Keratinocyte (primary cell): ENCODE measurements at regions not wholly inside any gene's neighbourhood (a gene's known extent, or its start where the extent isn't known, plus 50 kb on each side); places are given as distances from the start of the nearest gene placed in this dataset.

Source experiments
- DNase-seq: peaks from one replicate; pipeline ENCODE4 v3.0.0-alpha.2; 2011; ENCODE audit warnings: low read depth, missing footprints, low spot score
- FAIRE-seq: peaks from 2 replicates; lab custom pipeline; 2011; peaks lifted over from hg19 to GRCh38; lab: Jason Lieb, UNC
- H2AFZ ChIP-seq: 2 replicates; pipeline ENCODE4 v1.6.0; 2012; ENCODE audit warnings: low read length, control low read depth, inconsistent platforms; ENCODE audit not compliant: control insufficient read depth
- H3K27ac ChIP-seq: 2 replicates; pipeline ENCODE4 v1.5.1; 2011; ENCODE audit warnings: low read length; ENCODE audit not compliant: control insufficient read depth, insufficient read depth
- H3K27me3 ChIP-seq: 3 replicates; pipeline ENCODE4 v1.6.0; 2011; ENCODE audit warnings: low read length; ENCODE audit not compliant: control insufficient read depth, insufficient read depth; ENCODE audit errors: extremely low read depth
- H3K36me3 ChIP-seq, 2 experiments: 2 replicates in 1 of 2; 3 replicates in 1 of 2; pipeline ENCODE4 v1.5.1; 2011; ENCODE audit warnings: low read length in 2 of 2, mild to moderate bottlenecking in 1 of 2; ENCODE audit not compliant: control insufficient read depth in 2 of 2, insufficient read depth in 2 of 2; ENCODE audit errors: extremely low read depth in 1 of 2
- H3K4me1 ChIP-seq: 3 replicates; pipeline ENCODE4 v1.5.1; 2011; ENCODE audit warnings: low read length; ENCODE audit not compliant: control insufficient read depth, insufficient read depth; ENCODE audit errors: extremely low read depth
- H3K4me2 ChIP-seq: 3 replicates; pipeline ENCODE4 v1.6.0; 2011; ENCODE audit warnings: low read depth, low read length; ENCODE audit not compliant: control insufficient read depth, insufficient read depth; ENCODE audit errors: extremely low read depth
- H3K4me3 ChIP-seq, 3 experiments: fragments of 200-600 bp in 1 of 3; sonication (generic) in 1 of 3; 2 replicates in 2 of 3; 3 replicates in 1 of 3; pipeline ENCODE4 v1.5.1; 2011 to 2016; ENCODE audit warnings: low read length in 3 of 3, mild to moderate bottlenecking in 3 of 3, control low read depth in 2 of 3, inconsistent platforms in 1 of 3, low read depth in 1 of 3, mixed read lengths in 1 of 3, mixed run types in 1 of 3, moderate library complexity in 1 of 3; ENCODE audit not compliant: control insufficient read depth in 2 of 3, insufficient read depth in 2 of 3; ENCODE audit errors: extremely low read depth in 1 of 3
- H3K79me2 ChIP-seq: 2 replicates; pipeline ENCODE4 v1.6.0; 2012; ENCODE audit warnings: low read length; ENCODE audit not compliant: control insufficient read depth, insufficient read depth
- H3K9ac ChIP-seq: 3 replicates; pipeline ENCODE4 v1.6.0; 2011; ENCODE audit warnings: low read length; ENCODE audit not compliant: control insufficient read depth, insufficient read depth; ENCODE audit errors: extremely low read depth
- H3K9me1 ChIP-seq: 3 replicates; pipeline ENCODE4 v1.6.0; 2011; ENCODE audit warnings: low read length; ENCODE audit not compliant: control insufficient read depth, insufficient read depth; ENCODE audit errors: extremely low read depth
- H3K9me3 ChIP-seq: 2 replicates; pipeline ENCODE4 v1.5.1; 2012; ENCODE audit warnings: low read depth, low read length; ENCODE audit not compliant: control insufficient read depth
- H4K20me1 ChIP-seq: 3 replicates; pipeline ENCODE4 v1.6.0; 2011; ENCODE audit warnings: low read length; ENCODE audit not compliant: control insufficient read depth, insufficient read depth; ENCODE audit errors: extremely low read depth
- CTCF ChIP-seq, 3 experiments: IDR thresholded peaks in 1 of 3; conservative IDR thresholded peaks in 1 of 3; optimal IDR thresholded peaks in 1 of 3; 2 replicates in 2 of 3; 3 replicates in 1 of 3; pipeline versions ENCODE3 to v1.5.1; 2011; ENCODE audit warnings: low read length in 3 of 3, mild to moderate bottlenecking in 3 of 3, moderate library complexity in 2 of 3, control low read depth in 1 of 3, inconsistent platforms in 1 of 3; ENCODE audit not compliant: insufficient read depth in 2 of 3; ENCODE audit errors: extremely low read depth in 1 of 3
- EZH2 ChIP-seq: IDR thresholded peaks from one replicate; pipeline ENCODE4 v1.6.1; 2012; ENCODE audit warnings: inconsistent platforms, mild to moderate bottlenecking, low read length, moderate library complexity
- dilution Hi-C: fragments of 300-500 bp; cut with MboI; formaldehyde crosslinking; loops from one replicate; pipeline ENCODE4 v1.7.0; 2020; ENCODE audit warnings: low sequenced_read_pairs; ENCODE audit not compliant: extremely low pct_ligation_motif_present

- no peak for FAIRE-seq
- Histone ChIP-seq H3K79me2 (no peaks in the 10 kb centered on the region), H3K36me3 (no peaks in the 10 kb centered on the region), H3K9me3 (no peaks in the 10 kb centered on the region), H2AFZ (no peak overlapping the region), H3K4me2 (no peak overlapping the region), H3K4me1 (no peaks in the 10 kb centered on the region), H3K9me1 (no peaks in the 10 kb centered on the region), H3K27me3 (no peaks in the 10 kb centered on the region), H3K4me3 (no peak overlapping the region), H3K9ac (no peak overlapping the region), H4K20me1 (no peaks in the 10 kb centered on the region), H3K27ac (no peak overlapping the region)
- TF ChIP-seq CTCF (optimal IDR thresholded peaks at IDR 0.05 in 1 of 3, IDR thresholded peaks at IDR 0.05 in 1 of 3, conservative IDR thresholded peaks at IDR 0.05 in 1 of 3; ENCODE audit: extremely low read depth in 1 of 3, insufficient read depth in 2 of 3, low read length in 3 of 3) (no peak), EZH2 (no peak)
- dilution Hi-C loops, result no loop called here
- DNase-seq, result no peak
Observed at GRCh38 chr10:108090476-108091215, 926.1 kb upstream of the SORCS1 start.

GRCh38 chr10:108086502-108086901 is 922.0 kb upstream of the SORCS1 start:
- no peak for TF ChIP-seq EZH2
- no peak for TF ChIP-seq CTCF (optimal IDR thresholded peaks at IDR 0.05 in 1 of 3, IDR thresholded peaks at IDR 0.05 in 1 of 3, conservative IDR thresholded peaks at IDR 0.05 in 1 of 3; ENCODE audit: extremely low read depth in 1 of 3, insufficient read depth in 2 of 3, low read length in 3 of 3)
- no peak overlapping the region for H3K4me3 ChIP-seq
- dilution Hi-C loops, result no loop called here

More at GRCh38 chr10:108086502-108086901, 922.0 kb upstream of the SORCS1 start:
- Histone ChIP-seq H3K9me1 (no peaks in the 10 kb centered on the region), H3K36me3 (no peaks in the 10 kb centered on the region), H3K9me3 (no peaks in the 10 kb centered on the region), H4K20me1 (no peaks in the 10 kb centered on the region), H2AFZ (no peak overlapping the region), H3K27ac (no peak overlapping the region), H3K27me3 (no peaks in the 10 kb centered on the region), H3K79me2 (no peaks in the 10 kb centered on the region), H3K9ac (no peak overlapping the region), H3K4me2 (no peak overlapping the region), H3K4me1 (no peaks in the 10 kb centered on the region)
- DNase-seq (no peak), FAIRE-seq (no peak)
